ENCODE measurements at regions not wholly inside any gene's neighbourhood (a gene's known extent, or its start where the extent isn't known, plus 50 kb on each side); places are given as distances from the start of the nearest gene placed in this dataset.
A peak's percentile ranks its signal among the peaks of the same experiment; 100 is the strongest.

- Histone ChIP-seq H3K9me3 (no peaks in the 10 kb centered on the region), H3K27me3 (no peaks in the 10 kb centered on the region), H3K4me3 (ENCODE audit: low read depth, low read length) (no peak overlapping the region), H3K4me1 (no peaks in the 10 kb centered on the region), H3K36me3 (no peaks in the 10 kb centered on the region)
- DNase-seq = no peak
- no peak for TF ChIP-seq CTCF (IDR thresholded peaks at IDR 0.05; ENCODE audit: low read depth, low read length)
Observed at GRCh38 chr4:127113844-127114362, 518.9 kb upstream of the INTU start.

- no peak for TF ChIP-seq CTCF (IDR thresholded peaks at IDR 0.05; ENCODE audit: low read depth, low read length)
- Histone ChIP-seq H3K4me1 (no peaks in the 10 kb centered on the region), H3K36me3 (no peaks in the 10 kb centered on the region), H3K9me3 (no peaks in the 10 kb centered on the region), H3K4me3 (ENCODE audit: low read depth, low read length) (no peak overlapping the region), H3K27me3 (no peaks in the 10 kb centered on the region)
- no peak for DNase-seq
Observed at GRCh38 chr4:127118681-127119080, 514.1 kb upstream of the INTU start.

GRCh38 chr4:127120441-127121090, 512.2 kb upstream of the INTU start:
- no peaks in the 10 kb centered on the region; the same call in 1 of the 2 replicates for H3K9me3 ChIP-seq
- no peak overlapping the region for H3K4me3 ChIP-seq (ENCODE audit: low read depth, low read length)
- no peaks in the 10 kb centered on the region for H3K4me1 ChIP-seq
- no peaks in the 10 kb centered on the region for H3K36me3 ChIP-seq
- TF ChIP-seq CTCF (IDR thresholded peaks at IDR 0.05; ENCODE audit: low read depth, low read length) = no peak
- H3K27me3 ChIP-seq = no peaks in the 10 kb centered on the region
- no peak for DNase-seq

GRCh38 chr4:127124919-127125318, 507.8 kb upstream of the INTU start:
- DNase-seq = no peak
- peak; percentile 24 for TF ChIP-seq CTCF (IDR thresholded peaks at IDR 0.05; ENCODE audit: low read depth, low read length)
- no peaks in the 10 kb centered on the region for H3K4me1 ChIP-seq
- H3K9me3 ChIP-seq = no peaks in the 10 kb centered on the region; the same call in 1 of the 2 replicates
- no peaks in the 10 kb centered on the region for H3K36me3 ChIP-seq
- H3K4me3 ChIP-seq (ENCODE audit: low read depth, low read length) = no peak overlapping the region
- no peaks in the 10 kb centered on the region for H3K27me3 ChIP-seq

- DNase-seq = no peak
- Histone ChIP-seq H3K36me3 (no peaks in the 10 kb centered on the region), H3K4me1 (no peaks in the 10 kb centered on the region), H3K4me3 (ENCODE audit: low read depth, low read length) (no peak overlapping the region), H3K27me3 (no peaks in the 10 kb centered on the region), H3K9me3 (no peaks in the 10 kb centered on the region; the same call in 1 of the 2 replicates)
- no peak for TF ChIP-seq CTCF (IDR thresholded peaks at IDR 0.05; ENCODE audit: low read depth, low read length)
Observed at GRCh38 chr4:127126718-127127117, 506.0 kb upstream of the INTU start.

GRCh38 chr4:127131527-127131926, 501.2 kb upstream of the INTU start:
- no peaks in the 10 kb centered on the region for H3K9me3 ChIP-seq
- no peaks in the 10 kb centered on the region for H3K36me3 ChIP-seq
- H3K27me3 ChIP-seq = no peaks in the 10 kb centered on the region
- no peak overlapping the region for H3K4me3 ChIP-seq (ENCODE audit: low read depth, low read length)
- H3K4me1 ChIP-seq = no peaks in the 10 kb centered on the region
- TF ChIP-seq CTCF (IDR thresholded peaks at IDR 0.05; ENCODE audit: low read depth, low read length) = no peak
- no peak for DNase-seq

Measured in BE2C (cell line).